GM19238 (cell line): ENCODE measurements at regions not wholly inside any gene's neighbourhood (a gene's known extent, or its start where the extent isn't known, plus 50 kb on each side); places are given as distances from the start of the nearest gene placed in this dataset.

ENCODE experiments used
- DNase-seq: peaks from one replicate; pipeline ENCODE4 v3.0.0; 2011; ENCODE audit warnings: low spot score; ENCODE audit not compliant: insufficient read length

DNA sequence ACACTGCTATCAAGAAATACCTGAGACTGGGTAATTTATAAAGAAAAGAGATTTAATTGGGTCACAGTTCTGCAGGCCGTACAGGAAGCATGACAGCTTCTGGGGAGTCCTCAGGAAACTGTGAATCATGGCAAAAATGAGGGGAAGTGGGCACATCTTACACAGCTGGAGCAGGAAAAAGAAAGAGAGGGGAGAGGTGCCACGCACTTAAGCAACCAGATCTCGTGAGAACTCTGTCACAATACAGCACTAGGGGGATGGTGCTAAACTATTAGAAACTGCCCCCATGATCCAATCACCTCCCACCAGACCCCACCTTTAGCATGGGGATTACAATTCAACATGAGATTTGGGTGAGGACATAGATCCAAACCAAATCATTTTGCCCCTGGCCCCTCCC, 105.5 kb upstream of the CPLX2 start:
- DNase-seq: no peak

DNA sequence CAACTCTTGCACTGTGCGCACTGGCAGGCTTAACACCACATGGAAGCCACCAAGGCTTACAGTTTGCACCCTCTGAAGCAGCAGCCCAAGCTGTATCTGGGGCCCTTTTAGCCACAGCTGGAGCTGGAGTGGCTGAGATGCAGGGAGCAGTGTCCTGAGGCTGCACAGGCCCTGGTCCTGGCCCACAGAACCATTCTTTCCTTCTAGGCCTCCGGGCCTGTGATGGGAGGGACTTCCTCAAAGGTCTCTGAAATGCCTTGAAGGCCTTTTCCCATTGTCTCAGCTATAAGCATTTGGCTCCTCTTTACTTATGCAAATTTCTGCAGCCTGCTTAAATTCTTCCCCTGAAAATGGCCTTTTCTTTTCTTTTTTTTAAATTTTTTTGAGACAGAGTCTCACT, 104.4 kb upstream of the CPLX2 start:
- no peak for DNase-seq

DNA sequence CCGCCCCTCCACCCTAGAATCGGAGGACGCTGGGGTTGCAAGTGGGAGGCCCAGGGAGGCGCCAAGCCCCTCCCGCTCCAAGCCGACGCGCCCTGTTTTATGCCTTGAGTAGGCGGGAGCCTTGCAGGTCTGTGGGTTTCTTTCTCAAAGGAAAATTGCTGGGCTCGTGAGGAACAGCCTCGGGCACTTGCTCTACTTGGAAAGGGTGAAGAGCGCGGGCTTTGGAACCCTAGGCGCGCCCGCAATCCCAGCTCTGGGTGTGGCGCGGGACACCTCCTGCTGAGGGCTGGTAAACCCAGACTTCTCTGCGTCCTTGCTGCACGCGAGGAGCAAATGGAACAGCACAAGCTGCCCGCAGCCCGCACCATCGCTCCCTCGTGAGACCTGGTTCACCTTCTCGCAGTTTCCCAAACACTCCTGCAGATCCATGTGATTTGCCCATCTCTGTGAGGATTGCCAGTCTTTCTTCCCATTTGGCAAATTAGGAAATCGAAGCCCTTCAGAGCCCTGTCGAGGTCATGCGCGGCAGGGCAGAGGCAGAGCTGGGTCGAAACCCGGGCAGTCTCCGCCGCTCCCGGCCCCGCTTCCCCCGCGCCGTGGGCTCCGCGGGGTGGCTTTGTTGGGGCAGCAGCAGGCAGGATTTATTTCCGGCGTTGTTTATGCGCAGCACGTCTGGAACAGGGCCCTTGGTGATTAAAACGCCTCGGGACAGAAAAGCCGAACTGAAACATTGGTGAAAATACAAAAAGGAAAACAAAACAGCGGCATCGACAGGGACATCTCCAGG, 98.4 kb upstream of the CPLX2 start:
- no peak for DNase-seq

DNA sequence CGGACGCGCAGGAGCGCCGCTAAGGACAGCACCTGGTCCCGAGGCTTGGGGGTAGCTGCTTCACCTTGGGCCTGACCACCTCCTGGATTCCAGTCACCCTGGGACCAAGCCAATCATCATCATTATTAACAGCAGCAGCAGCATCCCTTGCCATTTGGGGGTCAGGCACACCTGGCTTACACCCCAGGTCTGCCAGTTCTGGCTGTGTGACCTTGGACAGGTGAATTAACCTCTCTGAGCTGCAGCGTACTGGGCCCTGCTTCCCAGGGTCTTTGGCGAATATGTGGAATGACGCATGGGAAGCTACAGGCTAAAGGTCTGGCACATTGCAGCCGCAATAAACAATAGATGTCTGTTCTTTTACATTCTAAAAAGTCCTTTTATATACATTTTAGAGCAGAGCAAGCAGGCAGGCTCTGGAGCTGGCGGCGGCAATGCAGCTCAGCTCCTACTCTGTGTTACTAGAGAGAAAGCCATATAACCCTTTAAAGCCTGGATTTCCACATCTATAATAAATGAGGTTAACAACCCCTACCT, 97.8 kb upstream of the CPLX2 start:
- no peak for DNase-seq

DNA sequence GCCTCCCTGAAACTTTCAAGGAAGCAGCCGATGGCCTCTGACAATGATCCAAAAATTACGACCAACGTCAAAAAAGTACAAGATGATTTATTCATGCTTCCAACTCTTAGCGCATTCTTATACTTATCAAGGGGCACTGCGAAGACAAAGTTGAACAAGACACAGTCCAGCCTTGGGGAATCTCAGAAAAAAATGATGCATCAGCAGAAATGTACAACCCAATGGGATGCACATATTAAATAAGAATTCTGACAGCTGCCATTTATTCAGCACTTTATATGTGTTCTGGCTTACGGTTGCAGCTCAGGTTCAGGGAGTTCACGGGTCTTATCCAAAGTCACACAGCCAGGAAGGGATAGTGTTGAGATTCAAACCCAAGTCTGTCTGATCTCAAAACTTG, 96.0 kb upstream of the CPLX2 start:
- no peak for DNase-seq

DNA sequence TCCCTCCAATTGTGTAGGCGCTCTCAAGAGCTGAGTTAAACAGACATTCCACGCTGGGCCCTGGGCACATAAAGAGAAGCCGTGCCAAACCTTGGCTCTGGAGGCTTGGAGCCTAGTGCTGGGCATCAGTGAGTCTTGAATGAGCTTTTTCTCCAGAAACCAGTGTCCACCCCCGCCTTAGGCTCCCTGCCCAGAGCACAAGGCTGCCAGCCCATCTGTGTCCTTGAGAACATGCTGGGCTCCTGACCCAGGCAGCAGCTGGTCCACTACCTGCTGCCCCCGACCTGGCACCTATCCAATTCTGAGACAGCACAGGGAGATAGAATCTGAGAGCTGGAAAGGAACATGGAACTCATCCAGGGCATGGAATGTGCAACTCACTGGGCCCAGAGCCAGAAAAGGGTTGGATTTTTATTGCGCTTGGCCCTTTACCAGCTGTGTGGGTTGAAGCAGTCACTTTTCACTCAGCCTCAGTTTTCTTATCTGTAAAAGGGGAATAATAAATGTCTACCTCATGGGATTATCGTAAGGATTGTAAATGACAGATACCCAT, 92.4 kb upstream of the CPLX2 start:
- no peak for DNase-seq

DNA sequence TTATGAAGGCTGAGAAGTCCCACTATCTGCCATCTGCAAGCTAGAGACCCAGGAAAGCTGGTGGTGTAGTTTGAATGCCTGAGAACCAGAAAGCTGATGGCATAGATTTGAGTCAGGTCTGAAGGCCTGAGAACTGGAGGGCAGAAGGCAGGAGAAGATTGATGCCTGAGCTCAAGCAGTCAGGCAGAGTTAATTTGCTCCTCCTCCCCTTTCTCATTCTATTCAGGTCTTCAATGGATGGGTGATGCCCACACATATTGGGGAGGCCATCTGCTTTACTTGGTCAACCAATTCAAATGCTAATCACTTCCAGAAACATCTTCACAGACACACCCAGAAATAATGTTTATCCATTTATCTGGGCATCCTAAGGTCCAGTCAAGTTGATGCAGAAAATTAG, 87.6 kb upstream of the CPLX2 start:
- DNase-seq: no peak

DNA sequence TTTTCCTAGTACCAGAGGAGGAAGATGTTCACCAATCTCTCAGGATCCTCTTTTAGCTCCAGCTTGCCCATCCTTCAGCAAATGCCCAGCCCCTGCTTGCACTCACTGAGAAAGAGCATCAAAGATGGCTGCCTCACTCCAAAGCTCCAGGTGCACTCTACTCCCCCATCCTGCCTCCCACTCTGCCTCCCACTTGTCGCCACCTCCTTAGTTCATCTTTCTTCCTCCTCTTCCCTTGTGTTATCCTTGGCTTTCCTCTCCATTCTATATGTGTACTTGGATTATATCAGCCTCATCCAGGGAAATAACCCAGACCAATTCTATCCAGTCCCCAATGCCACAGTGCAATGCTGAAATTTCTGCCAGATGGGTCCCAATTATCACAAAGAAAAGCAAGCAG, 87.1 kb upstream of the CPLX2 start:
- no peak for DNase-seq

DNA sequence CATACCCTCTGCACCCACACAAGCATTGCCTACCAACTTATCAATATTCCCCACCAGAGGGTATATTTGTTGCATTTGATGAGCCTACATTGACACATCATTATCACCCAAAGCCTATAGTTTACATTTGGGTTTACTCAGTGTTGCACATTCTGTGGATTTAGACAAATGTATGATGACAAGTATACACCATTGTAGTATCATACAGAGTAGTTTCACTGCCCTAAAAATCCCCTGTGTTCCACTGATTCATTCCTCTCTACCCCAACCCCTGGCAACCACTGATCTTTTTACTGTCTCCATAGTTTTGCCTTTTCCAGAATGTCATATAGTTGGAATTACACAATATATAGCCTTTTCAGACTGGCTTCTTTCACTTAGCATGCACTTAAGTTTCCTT, 85.7 kb upstream of the CPLX2 start:
- DNase-seq: no peak

DNA sequence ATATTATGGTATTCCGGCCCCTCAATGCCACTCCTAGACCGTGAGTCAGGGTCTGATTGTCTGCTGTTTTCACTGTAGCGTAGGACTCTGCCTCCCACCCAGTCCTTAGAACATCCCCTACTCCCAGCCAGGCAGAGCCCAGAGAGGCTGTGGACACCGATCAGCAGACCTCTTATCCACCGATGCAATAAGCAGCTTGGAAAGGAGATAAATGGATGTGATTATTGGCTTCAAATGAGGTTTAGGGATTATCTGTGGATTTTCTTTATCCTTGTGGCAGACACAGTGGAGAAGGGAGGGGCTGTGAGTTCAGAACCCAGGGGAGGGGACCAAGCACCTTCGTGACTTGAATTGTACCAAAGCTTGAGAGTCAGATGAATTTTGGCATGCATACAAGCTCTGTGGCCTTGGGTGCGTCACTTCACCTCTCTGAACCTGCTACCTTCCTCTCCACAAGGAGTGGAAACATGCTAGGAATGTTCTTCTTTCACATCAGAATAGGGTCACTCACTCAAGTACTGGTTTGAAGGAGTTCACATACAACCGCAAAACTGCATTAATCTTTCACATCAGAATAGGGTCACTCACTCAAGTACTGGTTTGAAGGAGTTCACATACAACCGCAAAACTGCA, 83.1 kb upstream of the CPLX2 start:
- DNase-seq: no peak

DNA sequence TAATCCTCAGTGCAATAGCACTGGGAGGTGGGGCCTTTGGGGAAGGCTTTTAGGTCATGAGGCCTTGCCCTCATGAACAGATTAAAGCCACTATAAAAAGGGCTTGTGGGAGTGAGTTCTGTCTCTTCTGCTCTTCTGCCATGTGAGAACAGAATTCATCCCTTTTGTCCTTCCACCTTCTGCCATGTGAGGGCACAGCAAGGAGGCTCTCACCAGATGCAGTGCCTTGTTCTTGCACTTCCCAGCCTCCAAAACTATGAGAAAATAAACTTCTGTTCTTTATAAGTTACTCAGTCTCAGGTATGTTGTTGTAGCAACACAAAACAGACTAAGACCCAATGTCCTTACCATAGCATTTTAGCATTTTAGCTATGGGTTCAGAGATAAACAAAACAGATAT, 81.7 kb upstream of the CPLX2 start:
- DNase-seq: no peak

DNA sequence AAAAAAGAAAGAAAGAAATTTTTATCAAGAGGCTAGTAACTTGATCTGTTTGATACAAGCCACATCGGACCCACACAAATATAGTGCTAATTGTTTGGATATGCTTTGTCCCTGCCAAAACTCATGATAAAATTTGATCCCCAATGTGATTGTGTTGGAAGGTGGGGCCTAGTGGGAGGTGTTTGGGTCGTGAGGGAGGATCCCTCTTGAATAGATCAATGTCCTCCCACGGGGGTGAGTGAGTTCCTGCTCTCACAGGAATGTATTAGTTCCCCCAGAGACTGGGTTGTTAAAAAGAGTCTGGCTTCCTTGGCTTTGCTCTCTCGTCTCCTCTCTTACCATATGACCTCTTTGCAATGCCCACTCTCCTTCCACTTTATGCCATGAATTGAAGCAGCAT, 80.6 kb upstream of the CPLX2 start:
- no peak for DNase-seq

DNA sequence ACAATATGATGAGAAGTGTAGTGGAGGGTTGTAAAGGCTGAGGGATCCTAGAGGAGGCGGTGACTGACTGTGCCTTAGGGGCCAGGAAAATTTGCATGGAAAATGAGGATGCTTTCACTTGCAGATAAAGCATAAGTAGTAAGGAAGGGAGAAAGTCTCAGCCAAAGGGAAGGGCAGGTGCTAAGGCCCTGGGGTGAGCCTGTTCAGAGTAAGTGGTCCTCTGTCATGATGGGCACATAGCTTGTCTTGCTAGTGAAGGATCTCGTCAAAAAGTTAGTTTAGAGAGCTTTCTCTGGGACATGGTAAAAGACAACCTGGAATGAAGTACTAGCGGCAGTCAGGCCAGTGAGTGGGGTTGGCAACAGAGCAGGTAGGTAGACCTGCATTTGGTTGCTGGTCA, 75.4 kb upstream of the CPLX2 start:
- DNase-seq: no peak

DNA sequence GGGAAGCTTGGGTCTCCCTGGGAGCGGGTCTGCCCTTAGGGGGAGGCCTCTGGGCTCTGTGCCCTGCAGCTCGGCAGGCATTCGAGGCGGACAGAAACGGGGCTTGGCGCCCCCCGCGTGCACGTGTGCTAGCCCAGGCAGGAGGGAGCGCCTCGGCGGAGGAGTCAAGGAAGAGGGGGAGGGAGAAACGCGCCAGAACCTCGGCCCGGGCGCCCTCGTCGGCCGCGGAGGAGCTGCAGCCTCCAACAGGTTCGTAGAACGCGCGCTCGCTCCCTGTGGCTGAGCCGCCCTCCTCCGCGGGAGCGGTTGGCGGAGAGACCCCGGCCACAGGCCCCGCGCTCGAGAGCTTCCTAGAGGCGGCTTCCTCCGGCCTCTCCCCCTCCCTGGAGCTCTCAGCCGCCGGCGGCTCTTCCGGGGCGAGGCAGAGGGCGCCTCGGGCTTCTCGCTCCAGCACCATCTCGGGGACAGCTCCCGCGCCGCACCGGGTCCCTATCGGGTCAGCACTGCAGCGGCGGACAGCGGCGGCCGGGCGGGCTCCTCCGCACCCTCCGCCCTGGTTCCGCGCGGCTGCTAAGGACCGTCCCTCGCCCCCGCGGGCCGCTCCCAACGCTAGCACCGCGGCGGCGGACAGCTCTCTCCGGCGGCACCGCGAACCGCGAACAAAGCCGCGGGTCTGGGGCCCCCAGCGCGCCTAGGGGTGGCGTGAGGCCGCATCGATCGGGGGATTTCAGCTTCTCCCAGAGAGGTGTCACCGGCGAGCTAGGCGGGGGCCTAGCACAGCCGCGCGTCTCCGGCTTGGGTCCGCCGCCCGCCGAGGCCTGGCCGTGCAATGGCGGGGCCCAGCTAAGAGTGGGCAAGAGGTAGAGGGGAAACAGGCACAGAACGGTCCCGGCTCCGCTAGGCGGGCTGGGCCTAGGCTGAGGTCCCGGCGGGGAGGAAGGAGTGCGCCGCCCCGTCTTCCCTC, 74.6 kb upstream of the CPLX2 start:
- DNase-seq: peak; percentile 52

DNA sequence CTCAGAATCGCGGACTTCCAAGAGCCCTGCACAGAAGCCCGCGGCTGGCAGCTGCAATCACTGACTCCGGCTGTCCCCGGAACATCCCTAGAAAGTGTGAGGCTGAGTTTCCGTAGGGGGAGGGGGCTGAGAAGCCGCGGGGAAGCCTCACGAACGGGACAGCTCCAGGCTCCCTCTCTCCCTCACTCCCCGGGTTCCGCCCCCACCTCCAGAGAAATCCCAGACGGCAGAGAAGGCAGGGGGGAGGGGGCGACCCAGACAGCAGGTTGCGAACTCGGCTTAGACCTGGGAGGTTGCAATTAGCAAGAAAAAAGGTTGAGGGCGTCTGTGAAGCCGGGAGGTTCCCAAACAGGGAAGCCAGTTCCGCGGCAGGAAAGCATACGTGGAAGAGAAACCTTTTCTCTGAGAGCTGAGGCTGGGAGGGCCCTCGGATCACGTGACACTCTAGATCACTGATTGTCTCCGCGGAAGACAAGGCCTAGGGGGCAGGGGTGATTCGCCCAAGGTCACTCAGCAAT, 73.8 kb upstream of the CPLX2 start:
- DNase-seq: no peak

DNA sequence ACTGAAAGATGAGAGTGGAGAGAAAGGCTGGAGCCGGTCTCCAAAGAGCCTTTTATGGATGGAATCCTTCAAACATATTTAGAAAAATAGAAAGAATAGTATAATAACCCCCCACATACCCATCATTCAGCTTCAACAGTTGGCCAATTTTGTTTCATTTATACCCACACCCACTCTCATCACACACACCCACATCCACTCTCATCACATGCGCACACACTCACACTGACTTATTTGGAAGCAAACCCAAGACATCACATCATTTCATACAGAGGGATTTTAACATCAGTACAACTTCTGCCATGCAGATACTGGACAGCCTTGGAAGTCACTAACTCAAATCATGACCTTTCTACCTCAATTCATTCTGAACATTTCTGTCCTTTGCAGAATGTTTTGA, 72.8 kb upstream of the CPLX2 start:
- no peak for DNase-seq

DNA sequence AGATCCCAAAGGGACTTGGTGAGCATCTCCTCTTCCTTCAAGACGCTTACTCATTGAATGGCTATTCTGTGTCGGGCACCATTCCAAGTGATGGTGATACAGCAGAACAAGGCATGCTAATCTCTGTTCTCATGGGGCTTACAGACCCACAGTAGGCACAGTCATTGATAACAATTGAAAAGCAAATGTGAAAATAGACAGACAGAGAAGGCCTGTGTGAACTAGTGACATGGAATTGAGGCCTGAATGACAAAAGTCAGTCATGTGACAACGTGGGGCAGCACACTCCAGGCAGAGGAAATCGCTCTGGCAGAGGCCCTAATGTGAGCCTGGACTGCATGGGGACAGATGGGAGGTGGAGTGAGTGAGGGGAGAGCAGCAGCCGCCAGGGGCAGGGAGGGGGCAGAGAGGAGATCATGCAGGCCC, 70.7 kb upstream of the CPLX2 start:
- DNase-seq: no peak

DNA sequence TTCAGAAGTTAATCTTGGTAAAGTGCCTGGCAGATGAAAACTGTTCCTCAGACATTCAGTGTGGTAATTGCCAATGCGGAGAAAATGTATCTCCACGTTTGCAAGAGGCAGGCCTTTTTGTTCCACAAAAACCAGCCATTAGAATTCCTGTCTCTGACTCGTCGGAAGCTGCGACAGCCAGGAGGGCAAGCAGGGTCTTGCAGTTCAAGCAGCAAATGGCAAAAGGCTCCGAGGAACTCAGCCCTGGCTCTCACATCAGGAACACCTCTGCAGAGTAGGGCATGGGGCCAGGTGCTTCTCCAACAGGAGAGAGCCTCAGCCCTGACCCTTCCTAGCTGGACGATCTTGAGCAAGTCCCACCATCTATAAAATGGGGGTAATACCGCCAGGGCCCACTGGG, 69.0 kb upstream of the CPLX2 start:
- no peak for DNase-seq

DNA sequence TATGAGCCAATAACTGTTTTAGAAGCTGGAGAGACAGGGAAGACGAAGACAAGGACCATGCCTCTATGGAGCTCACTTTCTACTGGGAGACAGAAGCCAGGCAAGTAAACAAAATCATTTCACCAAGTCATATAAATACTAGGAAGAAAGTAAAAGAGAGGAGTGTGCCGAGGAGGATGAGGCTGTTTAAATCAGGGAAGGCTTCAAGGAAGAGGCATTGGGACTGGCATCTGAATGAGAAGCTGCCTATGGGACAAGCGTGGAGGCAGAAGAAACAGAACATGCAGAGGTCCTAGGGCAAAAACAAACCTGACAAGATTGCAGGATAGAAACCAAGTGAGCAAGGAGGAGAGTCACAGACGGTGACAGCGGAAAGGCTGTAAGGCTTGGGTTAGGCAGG, 68.1 kb upstream of the CPLX2 start:
- no peak for DNase-seq

DNA sequence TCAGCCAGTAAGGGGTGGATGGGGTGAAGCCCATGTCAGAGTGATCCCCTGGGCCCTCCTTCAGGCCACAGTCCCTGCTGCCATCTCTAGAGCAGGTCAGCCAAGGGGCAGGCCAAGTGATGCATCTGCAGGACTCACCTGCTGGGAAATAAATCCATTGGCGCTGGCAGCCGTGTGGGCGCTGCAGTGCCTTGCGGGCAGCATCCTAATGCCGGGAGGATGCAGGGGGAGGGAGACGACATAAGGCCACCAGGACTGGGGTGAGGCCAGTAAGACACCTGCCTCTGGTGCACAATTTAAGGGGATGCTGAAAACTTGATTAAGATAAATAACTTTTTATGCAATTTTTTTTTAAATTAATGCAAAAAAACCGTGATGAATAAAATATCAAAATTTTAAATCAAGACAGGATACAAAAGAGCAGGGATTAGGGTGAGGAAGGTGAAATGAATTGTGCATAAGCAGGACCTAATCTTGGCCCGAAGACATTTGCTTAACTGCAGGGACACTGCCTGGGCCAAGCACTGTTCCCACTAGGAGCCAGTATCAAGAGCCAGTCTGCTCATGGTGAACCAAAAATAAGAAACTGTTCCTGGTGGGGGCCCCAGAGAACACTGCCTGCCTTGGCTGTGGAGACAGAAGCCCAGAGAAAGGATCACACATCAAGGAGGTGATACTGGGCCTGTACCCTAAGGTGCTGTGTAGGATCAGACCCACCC, 67.5 kb upstream of the CPLX2 start:
- DNase-seq: no peak
